Liver (tissue), 3 donors: ENCODE measurements at regions not wholly inside any gene's neighbourhood (a gene's known extent, or its start where the extent isn't known, plus 50 kb on each side); places are given as distances from the start of the nearest gene placed in this dataset.
A peak's percentile ranks its signal among the peaks of the same experiment; 100 is the strongest.
"Not testable (repeated sequence)": the region's sequence is repeated elsewhere in the genome, so short reads cannot be mapped to it uniquely, and the experiment has no call there.

ENCODE experiments used
- CTCF ChIP-seq: fragments of 150-350 bp; IDR thresholded peaks from 2 replicates; pipeline ENCODE4 v1.5.1; 2017; ENCODE audit warnings: improper control_type of control experiment, low read depth, low read length; ENCODE audit not compliant: missing input control
- FOXA1 ChIP-seq: IDR thresholded peaks from 2 replicates; pipeline ENCODE4 v1.6.1; 2016; ENCODE audit warnings: antibody characterized with exemption
- GABPA ChIP-seq, 2 donors: IDR thresholded peaks in 1 of 2; conservative IDR thresholded peaks in 1 of 2; 2 replicates each; pipeline ENCODE4 v1.6.1; 2016; ENCODE audit warnings: antibody characterized with exemption in 2 of 2, mild to moderate bottlenecking in 1 of 2, moderate library complexity in 1 of 2
- JUND ChIP-seq, 2 donors: IDR thresholded peaks; 2 replicates each; pipeline ENCODE4 v1.6.1; 2016; ENCODE audit warnings: antibody characterized with exemption in 2 of 2
- MAX ChIP-seq: IDR thresholded peaks from 2 replicates; pipeline ENCODE4 v1.6.1; 2016; ENCODE audit warnings: antibody characterized with exemption
- RAD21 ChIP-seq, 2 donors: IDR thresholded peaks; 2 replicates each; pipeline ENCODE4 v1.6.1; 2016; ENCODE audit warnings: antibody characterized with exemption in 2 of 2, mild to moderate bottlenecking in 2 of 2
- TAF1 ChIP-seq: conservative IDR thresholded peaks from 2 replicates; pipeline ENCODE4 v1.6.1; 2016; ENCODE audit warnings: antibody characterized with exemption, mild to moderate bottlenecking
- YY1 ChIP-seq: IDR thresholded peaks from 2 replicates; pipeline ENCODE4 v1.6.1; 2016; ENCODE audit warnings: antibody characterized with exemption, mild to moderate bottlenecking
- ZBTB33 ChIP-seq: IDR thresholded peaks from 2 replicates; pipeline ENCODE4 v1.6.1; 2016; ENCODE audit warnings: antibody characterized with exemption
- donor health status: healthy.
- donor health status: healthy.

GRCh38 chr20:29057866-29058484 is 2199.5 kb upstream of the DEFB115 start:
- TF ChIP-seq CTCF, result peak; percentile 44
- not testable (repeated sequence) for TF ChIP-seq MAX; JUND (IDR thresholded peaks at IDR 0.05); FOXA1; YY1; ZBTB33; TAF1; GABPA (IDR thresholded peaks at IDR 0.05 in 1 of 2, conservative IDR thresholded peaks at IDR 0.05 in 1 of 2)
- peak; percentile 30 to 45 for TF ChIP-seq RAD21 (IDR thresholded peaks at IDR 0.05)
